GM12873 (cell line): ENCODE measurements at regions not wholly inside any gene's neighbourhood (a gene's known extent, or its start where the extent isn't known, plus 50 kb on each side); places are given as distances from the start of the nearest gene placed in this dataset.

Source experiments
- CTCF ChIP-seq: IDR thresholded peaks from 2 replicates; pipeline ENCODE4 v1.5.1; 2012; ENCODE audit warnings: low read depth, mild to moderate bottlenecking, moderate library complexity, low read length, control low read depth; ENCODE audit not compliant: insufficient read depth; ENCODE audit errors: missing control alignments

GRCh38 chr15:37774961-37775360 is 159.5 kb upstream of the TMCO5A start:
- TF ChIP-seq CTCF: no peak

DNA sequence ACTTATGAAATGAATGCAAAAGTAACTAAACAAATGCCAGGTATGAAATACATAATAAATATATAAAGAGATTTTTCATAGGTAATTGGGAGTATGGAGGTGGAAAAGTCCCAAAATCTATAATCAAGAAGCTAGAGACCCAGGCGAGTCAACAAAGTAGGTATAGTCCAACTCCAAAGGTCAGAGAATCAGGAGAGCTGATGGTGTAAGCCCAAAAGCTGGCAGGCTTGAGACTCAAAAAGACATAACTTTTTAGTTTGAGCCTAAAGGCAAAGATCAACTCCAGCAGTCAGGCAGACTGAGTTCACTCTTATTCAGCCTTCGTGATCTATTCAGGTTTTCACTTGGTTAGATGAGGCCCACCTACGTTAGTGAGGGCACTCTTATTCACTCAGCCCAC is 157.4 kb upstream of the TMCO5A start:
- TF ChIP-seq CTCF: no peak

DNA sequence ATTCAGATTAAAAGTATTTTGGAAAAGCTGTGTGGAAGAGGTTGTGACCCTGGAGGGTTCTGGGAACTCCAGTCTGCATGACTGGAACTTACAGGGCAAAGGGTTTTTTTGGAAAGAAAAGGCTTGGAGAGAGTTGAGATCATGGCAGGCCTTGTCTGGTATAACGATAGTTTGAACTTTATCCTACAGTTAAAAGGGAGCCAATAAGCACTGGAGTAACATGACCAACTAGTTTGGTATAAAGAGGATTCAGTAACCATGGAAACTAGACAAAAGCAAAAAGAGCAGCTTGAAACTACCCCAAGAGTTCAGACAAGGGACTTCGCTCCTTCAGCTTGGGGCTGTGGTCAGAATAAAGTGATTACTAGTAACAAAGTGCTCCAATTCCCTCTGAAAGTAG is 151.2 kb upstream of the TMCO5A start:
- TF ChIP-seq CTCF: no peak

GRCh38 chr15:37788330-37788729 is 146.1 kb upstream of the TMCO5A start:
- no peak for TF ChIP-seq CTCF

- no peak for TF ChIP-seq CTCF
Measured at GRCh38 chr15:37788767-37789396, 145.6 kb upstream of the TMCO5A start.

DNA sequence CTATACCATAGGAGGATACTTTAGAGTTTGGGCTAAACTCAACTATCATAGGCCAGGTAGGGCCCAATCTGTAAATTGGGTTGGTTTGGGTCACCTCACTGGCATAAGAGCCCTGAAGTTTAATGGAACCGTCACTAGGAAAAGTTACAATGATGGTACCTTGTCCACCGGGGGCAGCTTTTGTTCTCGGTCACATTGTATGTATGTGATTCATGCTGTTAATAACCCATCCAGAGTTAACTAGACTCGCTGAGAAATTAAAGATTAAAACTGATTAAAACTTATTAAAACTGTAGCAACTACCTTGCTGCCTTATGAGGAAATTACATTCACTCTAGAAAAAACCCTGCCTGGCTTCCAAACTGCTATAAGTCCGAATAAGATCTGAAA is 145.0 kb upstream of the TMCO5A start:
- no peak for TF ChIP-seq CTCF

DNA sequence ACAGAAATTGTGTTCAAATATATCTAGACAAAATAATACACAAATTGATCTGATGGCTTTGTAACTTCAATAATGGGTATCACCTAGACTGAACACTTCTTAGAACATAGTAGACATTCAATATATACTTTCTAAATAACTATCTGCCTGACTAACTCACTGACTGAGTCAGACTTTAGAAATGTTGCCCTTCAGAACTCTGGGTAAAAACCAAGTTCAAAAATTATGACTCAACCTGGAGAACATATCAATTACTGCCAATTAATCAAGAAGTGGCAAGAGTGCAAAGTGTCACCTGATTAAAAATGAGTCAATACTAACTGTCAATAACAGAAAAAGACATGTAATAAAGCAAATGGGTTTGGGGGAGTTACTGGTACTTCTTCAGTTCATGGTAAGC is 144.6 kb upstream of the TMCO5A start:
- TF ChIP-seq CTCF: no peak
